CD14-positive monocyte (primary cell): ENCODE measurements at regions not wholly inside any gene's neighbourhood (a gene's known extent, or its start where the extent isn't known, plus 50 kb on each side); places are given as distances from the start of the nearest gene placed in this dataset.

Experiments
- DNase-seq, 3 donors: peaks; one replicate each; pipeline ENCODE4 v3.0.0-alpha.2; 2011 to 2022
- H2AFZ ChIP-seq: 2 replicates; pipeline ENCODE4 v1.6.0; 2012; ENCODE audit warnings: mild to moderate bottlenecking, low read depth, low read length, inconsistent platforms; ENCODE audit not compliant: insufficient read depth, poor library complexity, severe bottlenecking
- H3K27ac ChIP-seq, 2 donors: 1 replicate in 1 of 2; 2 replicates in 1 of 2; pipeline ENCODE4 v1.5.1; 2012 to 2013; ENCODE audit warnings: low read length in 2 of 2, control low read depth in 1 of 2, inconsistent platforms in 1 of 2, low read depth in 1 of 2, mild to moderate bottlenecking in 1 of 2
- H3K27me3 ChIP-seq, 2 donors: one replicate each; pipeline versions ENCODE4 v1.6.0 to v1.6.1; 2011 to 2013; ENCODE audit warnings: low read length in 2 of 2; ENCODE audit not compliant: control insufficient read depth in 2 of 2, insufficient read depth in 2 of 2
- H3K36me3 ChIP-seq, 2 donors: replicated peaks in 1 of 2; 1 replicate in 1 of 2; 2 replicates in 1 of 2; pipeline versions ENCODE4 v1.5.1 to v1.6.1; 2012 to 2013; ENCODE audit warnings: low read length in 2 of 2, control low read depth in 1 of 2, inconsistent platforms in 1 of 2, mild to moderate bottlenecking in 1 of 2; ENCODE audit not compliant: insufficient read depth in 2 of 2, control insufficient read depth in 1 of 2
- H3K4me1 ChIP-seq, 2 donors: 1 replicate in 1 of 2; 2 replicates in 1 of 2; pipeline versions ENCODE4 v1.5.1 to v1.6.1; 2012 to 2013; ENCODE audit warnings: low read length in 2 of 2, control low read depth in 1 of 2, inconsistent platforms in 1 of 2, mild to moderate bottlenecking in 1 of 2, moderate library complexity in 1 of 2; ENCODE audit not compliant: insufficient read depth in 2 of 2, control insufficient read depth in 1 of 2
- H3K4me2 ChIP-seq: replicated peaks from 2 replicates; pipeline ENCODE3; 2012; ENCODE audit warnings: low read length, moderate library complexity, mild to moderate bottlenecking; ENCODE audit not compliant: poor library complexity, severe bottlenecking; ENCODE audit errors: extremely low read depth
- H3K4me3 ChIP-seq, 3 experiments: fragments of 200-600 bp in 1 of 3; sonication (generic) in 1 of 3; replicated peaks in 1 of 3; 1 replicate in 2 of 3; 2 replicates in 1 of 3; pipeline ENCODE4 v1.5.1; 2011 to 2013; ENCODE audit warnings: low read length in 3 of 3, mild to moderate bottlenecking in 3 of 3, control low read depth in 2 of 3, low read depth in 2 of 3, inconsistent platforms in 1 of 3, moderate library complexity in 1 of 3
- H3K79me2 ChIP-seq: 2 replicates; pipeline ENCODE4 v1.6.0; 2012; ENCODE audit warnings: mild to moderate bottlenecking, control low read depth, inconsistent platforms, low read length, moderate library complexity; ENCODE audit not compliant: insufficient read depth
- H3K9ac ChIP-seq: 2 replicates; pipeline ENCODE4 v1.6.0; 2017; ENCODE audit warnings: low read length, mild to moderate bottlenecking; ENCODE audit not compliant: insufficient read depth, poor library complexity, severe bottlenecking
- H3K9me3 ChIP-seq, 2 donors: replicated peaks in 1 of 2; 1 replicate in 1 of 2; 2 replicates in 1 of 2; pipeline versions ENCODE4 v1.5.1 to v1.6.1; 2012 to 2013; ENCODE audit warnings: low read length in 2 of 2, control low read depth in 1 of 2; ENCODE audit not compliant: control insufficient read depth in 1 of 2, insufficient read depth in 1 of 2
- H4K20me1 ChIP-seq: 2 replicates; pipeline ENCODE4 v1.6.0; 2012; ENCODE audit warnings: mild to moderate bottlenecking, low read length, control low read depth, moderate library complexity; ENCODE audit not compliant: insufficient read depth
- H3K27ac Mint-ChIP-seq, 7 donors: one replicate each; pipeline ENCODE4 v1.8.0; 2020; ENCODE audit warnings: mild to moderate bottlenecking in 7 of 7, mixed read lengths in 7 of 7, moderate library complexity in 6 of 7, inconsistent platforms in 2 of 7
- H3K27me3 Mint-ChIP-seq, 3 donors: one replicate each; pipeline ENCODE4 v1.8.0; 2021 to 2022; ENCODE audit warnings: low read depth in 3 of 3, mild to moderate bottlenecking in 3 of 3, mixed read lengths in 3 of 3, moderate library complexity in 3 of 3, inconsistent platforms in 1 of 3
- H3K36me3 Mint-ChIP-seq, 2 donors: one replicate each; pipeline ENCODE4 v1.8.0; 2020; ENCODE audit warnings: mixed read lengths in 2 of 2, inconsistent platforms in 1 of 2, mild to moderate bottlenecking in 1 of 2
- H3K4me1 Mint-ChIP-seq: one replicate; pipeline ENCODE4 v1.8.0; 2020; ENCODE audit warnings: mild to moderate bottlenecking, mixed read lengths
- H3K4me3 Mint-ChIP-seq, 2 donors: one replicate each; pipeline ENCODE4 v1.8.0; 2020; ENCODE audit warnings: mild to moderate bottlenecking in 2 of 2, mixed read lengths in 2 of 2, moderate library complexity in 1 of 2
- H3K9me3 Mint-ChIP-seq, 7 donors: one replicate each; pipeline ENCODE4 v1.8.0; 2020 to 2022; ENCODE audit warnings: mixed read lengths in 7 of 7, mild to moderate bottlenecking in 6 of 7, moderate library complexity in 6 of 7, inconsistent platforms in 2 of 7
- WGBS: methylation state at CpG from one replicate; pipeline ENCODE4 v1.1.5; 2013; ENCODE audit warnings: missing lambda C conversion rate; ENCODE audit not compliant: insufficient coverage; 5-methylcytosine and 5-hydroxymethylcytosine counted together
- intact Hi-C, 2 donors: fragments of 100-400 bp; cut with micrococcal nuclease; formaldehyde crosslinking; loops; one replicate each; pipeline versions ENCODE4 v1.15.0 to v1.15.1; 2023
- TF ChIP-seq, protein P1 (sequence below): fragments of 200-600 bp; IDR thresholded peaks from one replicate; pipeline ENCODE4 v1.8.0; 2022; ENCODE audit warnings: antibody characterized with exemption, mild to moderate bottlenecking

DNA sequence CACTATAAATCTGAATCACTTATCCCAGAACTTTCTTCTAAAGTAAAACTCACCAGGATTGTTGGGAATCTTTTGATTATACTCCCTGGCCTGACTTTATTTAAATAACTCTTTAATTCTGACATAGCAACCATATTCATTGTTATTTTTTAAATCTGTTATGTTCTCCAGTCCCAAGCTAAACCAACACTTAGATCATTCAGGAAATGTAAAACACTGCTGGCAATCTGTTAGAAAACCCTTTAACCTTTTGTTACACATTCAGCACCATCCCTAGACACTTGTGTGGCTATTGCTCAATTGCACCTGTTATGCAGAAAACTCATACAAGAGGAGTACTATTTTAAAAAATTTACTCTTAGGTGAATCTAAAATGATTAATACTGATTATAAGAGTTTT, 101.8 kb upstream of the NHSL1 start:
- Mint-ChIP-seq H3K27ac (no peak overlapping the region), H3K4me1 (no peaks in the 10 kb centered on the region), H3K4me3 (no peak overlapping the region), H3K36me3 (no peaks in the 10 kb centered on the region), H3K27me3 (peaks cover 2 to 6% (median 6%) of the 10 kb centered on the region in 3 donors), H3K9me3 (peaks cover 0 to 2% (median 0%) of the 10 kb centered on the region in 7 donors)
- no peaks in the 10 kb centered on the region for H3K4me1 ChIP-seq
- no peaks in the 10 kb centered on the region for H3K27me3 ChIP-seq
- TF ChIP-seq, protein P1, sequence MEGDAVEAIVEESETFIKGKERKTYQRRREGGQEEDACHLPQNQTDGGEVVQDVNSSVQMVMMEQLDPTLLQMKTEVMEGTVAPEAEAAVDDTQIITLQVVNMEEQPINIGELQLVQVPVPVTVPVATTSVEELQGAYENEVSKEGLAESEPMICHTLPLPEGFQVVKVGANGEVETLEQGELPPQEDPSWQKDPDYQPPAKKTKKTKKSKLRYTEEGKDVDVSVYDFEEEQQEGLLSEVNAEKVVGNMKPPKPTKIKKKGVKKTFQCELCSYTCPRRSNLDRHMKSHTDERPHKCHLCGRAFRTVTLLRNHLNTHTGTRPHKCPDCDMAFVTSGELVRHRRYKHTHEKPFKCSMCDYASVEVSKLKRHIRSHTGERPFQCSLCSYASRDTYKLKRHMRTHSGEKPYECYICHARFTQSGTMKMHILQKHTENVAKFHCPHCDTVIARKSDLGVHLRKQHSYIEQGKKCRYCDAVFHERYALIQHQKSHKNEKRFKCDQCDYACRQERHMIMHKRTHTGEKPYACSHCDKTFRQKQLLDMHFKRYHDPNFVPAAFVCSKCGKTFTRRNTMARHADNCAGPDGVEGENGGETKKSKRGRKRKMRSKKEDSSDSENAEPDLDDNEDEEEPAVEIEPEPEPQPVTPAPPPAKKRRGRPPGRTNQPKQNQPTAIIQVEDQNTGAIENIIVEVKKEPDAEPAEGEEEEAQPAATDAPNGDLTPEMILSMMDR, result no peak
- H3K9me3 ChIP-seq, result no peaks in the 10 kb centered on the region
- H3K27ac ChIP-seq, result no peak overlapping the region
- H3K4me2 ChIP-seq, result no peak overlapping the region
- intact Hi-C loops, result no loop called here
- H3K79me2 ChIP-seq, result no peaks in the 10 kb centered on the region
- no peak for DNase-seq
- peaks cover 3% of the 10 kb centered on the region for H4K20me1 ChIP-seq
- no peak overlapping the region for H3K9ac ChIP-seq
- no peaks in the 10 kb centered on the region for H3K36me3 ChIP-seq
- no peak overlapping the region for H3K4me3 ChIP-seq
- no peak overlapping the region for H2AFZ ChIP-seq

DNA sequence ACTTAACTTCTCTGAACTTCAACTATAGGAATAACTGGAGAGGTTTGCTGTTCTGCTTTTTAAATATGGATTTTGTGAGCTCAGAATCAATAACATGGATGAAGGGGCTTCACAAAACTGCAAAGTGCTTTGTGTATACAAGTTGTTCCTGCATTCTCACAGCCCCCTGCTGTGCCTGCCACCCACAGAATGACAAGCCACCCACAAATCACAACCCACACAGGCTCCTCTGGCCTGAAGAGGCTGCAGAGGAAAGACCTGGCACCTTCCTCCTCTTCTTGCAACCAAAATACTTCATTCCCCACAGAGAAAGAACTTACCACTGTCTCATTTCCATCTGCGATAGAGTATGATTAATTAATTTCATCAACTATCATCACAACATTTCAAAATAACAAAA, 106.7 kb upstream of the NHSL1 start:
- no peaks in the 10 kb centered on the region for H3K27me3 ChIP-seq
- H3K4me3 ChIP-seq, result no peak overlapping the region
- Mint-ChIP-seq H3K4me1 (no peaks in the 10 kb centered on the region), H3K27me3 (peaks cover 2 to 6% (median 5%) of the 10 kb centered on the region in 3 donors), H3K9me3 (peaks cover 0 to 3% (median 0%) of the 10 kb centered on the region in 7 donors), H3K27ac (no peak overlapping the region), H3K4me3 (no peak overlapping the region), H3K36me3 (no peaks in the 10 kb centered on the region)
- H3K4me1 ChIP-seq, result no peaks in the 10 kb centered on the region
- no peak overlapping the region for H3K4me2 ChIP-seq
- no peaks in the 10 kb centered on the region for H3K9me3 ChIP-seq
- no peak overlapping the region for H3K27ac ChIP-seq
- TF ChIP-seq, protein P1, result no peak
- intact Hi-C loops, result no loop called here
- DNase-seq, result no peak
- peaks cover 3% of the 10 kb centered on the region for H4K20me1 ChIP-seq
- WGBS, result no CpG with 5 or more reads among the region's 1 CpG
- H3K9ac ChIP-seq, result no peak overlapping the region
- no peak overlapping the region for H2AFZ ChIP-seq
- no peaks in the 10 kb centered on the region for H3K79me2 ChIP-seq
- no peaks in the 10 kb centered on the region for H3K36me3 ChIP-seq
